Kidney (tissue), 13 donors: ENCODE measurements at regions not wholly inside any gene's neighbourhood (a gene's known extent, or its start where the extent isn't known, plus 50 kb on each side); places are given as distances from the start of the nearest gene placed in this dataset.

Experiments used
- DNase-seq, 5 donors: peaks; one replicate each; pipeline ENCODE4 v3.0.0-alpha.2; 2013 to 2020
- FAIRE-seq: peaks from 2 replicates; lab custom pipeline; 2012; peaks lifted over from hg19 to GRCh38; lab: Jason Lieb, UNC
- H3K27ac ChIP-seq, 2 donors: one replicate each; pipeline ENCODE4 v1.7.0; 2013; ENCODE audit warnings: low read depth in 2 of 2, low read length in 2 of 2, inconsistent platforms in 1 of 2
- H3K27me3 ChIP-seq: one replicate; pipeline ENCODE4 v1.7.1; 2013; ENCODE audit warnings: low read length, inconsistent platforms; ENCODE audit not compliant: control insufficient read depth, insufficient read depth
- H3K36me3 ChIP-seq, 3 donors: one replicate each; pipeline versions ENCODE4 v1.7.0 to v1.7.1; 2013; ENCODE audit warnings: low read length in 3 of 3, control low read depth in 1 of 3, inconsistent platforms in 1 of 3; ENCODE audit not compliant: insufficient read depth in 3 of 3, control insufficient read depth in 2 of 3
- H3K4me1 ChIP-seq, 3 donors: one replicate each; pipeline versions ENCODE4 v1.7.0 to v1.7.1; 2013; ENCODE audit warnings: low read length in 3 of 3, inconsistent platforms in 1 of 3, low read depth in 1 of 3; ENCODE audit not compliant: control insufficient read depth in 2 of 3, insufficient read depth in 2 of 3
- H3K4me3 ChIP-seq, 3 donors: one replicate each; pipeline versions ENCODE4 v1.7.0 to v1.8.1; 2013; ENCODE audit warnings: low read length in 3 of 3, control low read depth in 1 of 3, inconsistent platforms in 1 of 3
- H3K9ac ChIP-seq, 3 donors: one replicate each; pipeline versions ENCODE4 v1.7.0 to v1.7.1; 2013; ENCODE audit warnings: low read length in 3 of 3, control low read depth in 1 of 3, inconsistent platforms in 1 of 3
- H3K9me3 ChIP-seq, 3 donors: one replicate each; pipeline versions ENCODE4 v1.7.0 to v1.7.1; 2013; ENCODE audit warnings: low read length in 3 of 3, control low read depth in 1 of 3, inconsistent platforms in 1 of 3; ENCODE audit not compliant: control insufficient read depth in 2 of 3, insufficient read depth in 1 of 3
- intact Hi-C: fragments of 100-400 bp; cut with DNase I; formaldehyde crosslinking; loops from one replicate; pipeline ENCODE4 v1.11.1; 2022
- TF ChIP-seq, protein P1 (sequence below): IDR thresholded peaks from 3 replicates; pipeline ENCODE4 v1.5.1; 2012; ENCODE audit warnings: mild to moderate bottlenecking, moderate library complexity, borderline replicate concordance; ENCODE audit not compliant: insufficient read depth; ENCODE audit errors: extremely low read depth
- donor health status: control.
- donor health status: control.
- donor health status: control.
- donor health status: control.
- donor health status: control.
- donor health status: DM: yes; HTN: yes; CAD: no.
- donor health status: Normal renal cell carcinoma (clear cell type).

DNA sequence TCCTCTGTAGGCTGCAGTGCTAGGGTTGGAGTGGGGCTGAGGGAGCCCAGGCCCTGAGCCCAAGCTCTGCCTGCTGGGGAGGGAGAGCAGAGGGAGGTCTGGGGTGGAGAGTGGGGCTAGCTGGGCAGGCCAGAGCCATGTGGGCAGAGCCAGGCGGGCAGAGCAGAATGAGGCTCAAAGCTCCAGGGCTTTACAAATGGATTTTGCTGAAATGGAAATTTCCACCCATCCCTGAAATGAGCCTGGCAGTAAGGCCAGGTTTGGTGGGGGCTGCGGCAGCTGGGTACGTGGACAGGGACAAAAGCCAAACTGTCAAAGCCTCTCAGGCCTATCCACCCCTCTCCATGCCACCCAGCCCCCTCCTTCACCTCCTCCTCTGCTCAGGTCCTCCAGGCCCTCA lies 74.2 kb upstream of the ARAP3 start:
- Histone ChIP-seq H3K27ac (no peak overlapping the region), H3K4me1 (no peaks in the 10 kb centered on the region), H3K4me3 (no peak overlapping the region), H3K27me3 (peaks cover 2% of the 10 kb centered on the region), H3K9ac (no peak overlapping the region), H3K36me3 (no peaks in the 10 kb centered on the region), H3K9me3 (no peaks in the 10 kb centered on the region)
- intact Hi-C loops: no loop called here
- TF ChIP-seq, protein P1, sequence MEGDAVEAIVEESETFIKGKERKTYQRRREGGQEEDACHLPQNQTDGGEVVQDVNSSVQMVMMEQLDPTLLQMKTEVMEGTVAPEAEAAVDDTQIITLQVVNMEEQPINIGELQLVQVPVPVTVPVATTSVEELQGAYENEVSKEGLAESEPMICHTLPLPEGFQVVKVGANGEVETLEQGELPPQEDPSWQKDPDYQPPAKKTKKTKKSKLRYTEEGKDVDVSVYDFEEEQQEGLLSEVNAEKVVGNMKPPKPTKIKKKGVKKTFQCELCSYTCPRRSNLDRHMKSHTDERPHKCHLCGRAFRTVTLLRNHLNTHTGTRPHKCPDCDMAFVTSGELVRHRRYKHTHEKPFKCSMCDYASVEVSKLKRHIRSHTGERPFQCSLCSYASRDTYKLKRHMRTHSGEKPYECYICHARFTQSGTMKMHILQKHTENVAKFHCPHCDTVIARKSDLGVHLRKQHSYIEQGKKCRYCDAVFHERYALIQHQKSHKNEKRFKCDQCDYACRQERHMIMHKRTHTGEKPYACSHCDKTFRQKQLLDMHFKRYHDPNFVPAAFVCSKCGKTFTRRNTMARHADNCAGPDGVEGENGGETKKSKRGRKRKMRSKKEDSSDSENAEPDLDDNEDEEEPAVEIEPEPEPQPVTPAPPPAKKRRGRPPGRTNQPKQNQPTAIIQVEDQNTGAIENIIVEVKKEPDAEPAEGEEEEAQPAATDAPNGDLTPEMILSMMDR: no peak
- no peak for DNase-seq
- no peak for FAIRE-seq

DNA sequence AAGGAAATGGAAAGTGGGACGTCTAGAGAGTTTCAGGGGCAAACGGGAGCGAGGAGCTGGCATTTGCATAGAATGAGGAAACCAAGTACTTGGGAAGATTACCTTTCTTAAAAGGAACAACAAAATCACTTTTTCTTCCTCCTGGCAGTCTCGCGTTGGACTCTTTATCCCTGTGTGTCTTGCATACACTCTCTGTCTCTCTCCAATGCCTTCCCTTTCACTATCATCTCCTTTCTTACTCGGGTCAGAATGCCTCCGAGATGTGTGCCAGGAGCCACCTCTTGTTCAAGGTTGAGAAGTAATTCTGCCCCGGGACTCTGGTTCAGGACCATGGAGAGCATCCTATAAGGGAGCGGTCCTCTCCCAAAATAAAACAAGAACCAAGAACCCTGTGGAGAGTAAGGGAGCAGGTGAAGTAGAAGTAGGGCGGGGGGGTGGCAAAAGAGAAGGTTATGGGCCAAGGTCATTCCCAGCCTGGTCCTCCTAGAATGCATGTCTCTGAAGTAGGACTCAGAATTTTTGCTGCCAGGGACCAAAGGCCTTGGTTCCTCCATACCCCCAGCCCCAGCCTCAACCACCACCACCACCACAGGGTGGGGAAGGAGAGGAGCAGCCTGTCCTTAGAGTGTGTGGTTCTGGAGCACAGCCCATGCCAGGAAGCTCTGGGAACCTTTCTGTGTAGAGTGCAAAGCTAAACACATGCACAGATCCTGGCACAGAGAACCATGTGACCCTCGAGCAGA lies 72.1 kb upstream of the ARAP3 start:
- Histone ChIP-seq H3K4me1 (no peaks in the 10 kb centered on the region), H3K36me3 (no peaks in the 10 kb centered on the region), H3K27me3 (peaks cover 2% of the 10 kb centered on the region), H3K27ac (no peak overlapping the region), H3K4me3 (no peak overlapping the region), H3K9ac (no peak overlapping the region), H3K9me3 (no peaks in the 10 kb centered on the region)
- intact Hi-C loops: no loop called here
- no peak for FAIRE-seq
- TF ChIP-seq, protein P1: no peak
- DNase-seq: peak in 4 of 5 donors; percentile 68 to 85 (median 76)

DNA sequence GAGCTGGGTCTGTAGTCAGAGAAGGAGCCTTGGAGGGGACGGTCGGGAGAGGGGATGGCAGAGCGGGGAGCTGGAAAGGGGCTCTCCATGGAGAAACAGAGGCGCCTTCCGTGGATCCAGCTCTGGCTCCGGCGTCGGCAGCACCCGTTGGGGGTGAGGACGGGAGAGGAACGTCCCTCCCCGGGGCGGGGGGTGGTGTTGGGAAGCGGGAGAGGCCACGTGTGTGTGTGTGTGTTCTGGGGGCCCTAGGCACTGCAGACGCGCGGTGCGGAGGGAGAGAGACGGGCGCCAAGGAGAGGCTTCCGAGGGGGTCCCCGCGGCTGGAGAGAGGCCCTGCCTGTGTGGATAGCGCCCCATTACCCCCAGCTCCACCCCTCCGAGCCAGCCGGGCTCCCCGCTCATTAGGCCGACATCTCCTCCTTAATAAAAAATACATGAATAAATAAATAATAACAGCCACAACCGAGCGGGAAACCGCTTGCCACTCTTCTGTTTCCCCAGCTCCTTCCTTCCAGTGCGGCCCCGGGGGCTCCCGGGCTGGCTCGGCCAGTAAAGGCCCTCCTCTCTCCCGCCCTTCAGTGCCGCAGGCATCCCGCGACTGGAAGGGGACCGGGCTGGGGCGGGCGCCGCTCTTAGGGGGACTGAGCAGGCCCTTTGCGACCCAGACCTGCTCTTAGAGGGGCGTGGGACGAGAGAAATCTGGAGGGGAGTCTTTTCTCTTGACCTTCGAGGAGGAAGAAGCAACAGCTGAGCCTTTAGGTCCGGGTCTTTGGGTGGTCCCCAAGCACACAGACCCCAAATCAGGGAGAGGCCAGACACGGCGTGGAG lies 71.3 kb upstream of the ARAP3 start:
- Histone ChIP-seq H3K9me3 (no peaks in the 10 kb centered on the region), H3K4me1 (no peaks in the 10 kb centered on the region), H3K36me3 (no peaks in the 10 kb centered on the region), H3K4me3 (no peak overlapping the region), H3K9ac (no peak overlapping the region), H3K27ac (no peak overlapping the region), H3K27me3 (peaks cover 2% of the 10 kb centered on the region)
- FAIRE-seq: no peak
- TF ChIP-seq, protein P1: no peak
- no peak for DNase-seq
- intact Hi-C loops: no loop called here
